Stimulated activated CD4-positive, alpha-beta T cell treated with anti-CD3 and anti-CD28 coated beads, Interleukin-12 subunit alpha, Interleukin-12 subunit beta, amount 100 ng/mL, for 48 hours (primary cell): ENCODE measurements at regions not wholly inside any gene's neighbourhood (a gene's known extent, or its start where the extent isn't known, plus 50 kb on each side); places are given as distances from the start of the nearest gene placed in this dataset.

Experiments used
- DNase-seq, 3 donors: peaks; one replicate each; pipeline ENCODE4 v3.0.0-alpha.2; 2020; ENCODE audit warnings: low read depth in 2 of 3, low spot score in 1 of 3

DNA sequence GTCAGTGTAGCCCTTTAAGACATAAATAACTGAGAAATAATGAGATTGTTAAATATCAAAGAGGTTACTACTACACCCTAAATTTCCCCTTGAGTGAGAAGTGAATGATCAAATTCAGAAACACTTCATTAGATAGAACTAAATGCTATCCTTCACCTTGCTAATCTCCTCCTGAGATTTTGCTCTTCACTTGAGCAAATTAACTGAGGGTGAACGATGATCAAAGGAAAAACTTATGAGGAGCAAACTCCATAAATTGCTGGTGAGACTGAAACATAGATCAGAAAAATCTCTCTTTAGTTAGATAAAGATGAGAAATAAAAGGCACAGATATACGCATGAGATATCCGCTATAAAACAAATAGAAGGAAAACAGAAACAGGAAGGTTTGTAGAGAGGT is 63.1 kb upstream of the TANC1 start:
- no peak for DNase-seq

DNA sequence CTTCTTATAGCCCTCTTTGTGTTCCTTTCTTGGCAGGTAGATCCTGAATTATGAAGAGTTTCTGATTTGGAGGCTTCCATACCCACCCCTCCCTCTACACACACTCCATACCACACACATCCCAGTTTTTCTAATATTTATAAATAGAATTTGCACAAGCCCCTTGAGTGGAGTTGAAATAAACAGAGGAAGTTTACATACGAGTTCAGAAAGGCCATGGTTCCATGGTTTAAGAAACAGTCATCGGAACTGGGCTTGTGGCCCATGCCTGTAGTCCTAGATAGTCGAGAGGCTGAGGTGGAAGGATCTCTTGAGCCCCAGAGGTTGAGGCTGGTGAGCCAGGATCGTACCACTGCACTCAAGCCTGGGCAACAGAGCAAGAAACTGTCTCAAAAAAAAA is 62.7 kb upstream of the TANC1 start:
- DNase-seq, result no peak

DNA sequence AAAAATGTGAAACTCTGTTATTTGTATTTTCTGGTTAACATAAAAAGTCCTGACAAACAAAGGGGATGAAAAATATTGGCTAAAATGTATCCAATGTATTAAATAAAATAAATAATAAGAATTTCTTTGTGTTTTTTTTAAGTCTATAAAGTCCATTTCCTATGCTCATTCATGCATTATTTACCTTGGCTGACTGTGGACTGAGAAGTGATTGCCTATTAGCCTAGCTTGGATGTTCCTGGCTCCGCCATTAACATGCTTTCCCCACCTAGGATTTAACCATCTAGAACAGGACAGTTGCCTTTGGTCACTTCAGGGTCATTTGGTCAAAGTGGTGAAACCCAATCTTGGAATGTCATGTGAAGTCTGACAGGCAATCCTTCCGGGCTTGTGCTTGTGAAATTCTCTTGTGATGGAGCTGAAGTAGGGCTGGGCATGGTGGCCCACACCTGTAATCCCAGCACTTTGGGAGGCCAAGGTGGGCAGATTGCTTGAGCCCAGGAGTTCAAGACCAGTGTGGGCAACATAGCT is 60.4 kb upstream of the TANC1 start:
- DNase-seq, result no peak

DNA sequence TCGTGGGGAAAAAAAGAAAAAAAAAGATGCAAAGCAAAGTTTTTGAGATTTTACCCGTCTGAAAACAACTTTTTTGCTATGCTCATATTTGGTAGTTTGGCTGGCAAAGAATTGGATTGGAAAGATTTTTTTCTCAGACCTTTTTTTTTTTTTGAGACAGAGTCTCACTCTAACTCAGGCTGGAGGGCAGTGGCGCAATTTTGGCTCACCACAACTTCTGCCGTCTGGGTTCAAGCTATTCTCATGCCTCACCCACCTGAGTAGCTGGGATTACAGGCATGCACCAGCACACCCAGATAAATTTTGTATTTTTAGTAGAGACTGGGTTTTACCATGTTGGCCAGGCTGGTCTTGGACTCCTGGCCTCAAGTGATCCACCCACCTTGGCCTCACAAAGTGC is 56.3 kb upstream of the TANC1 start:
- DNase-seq, result no peak

DNA sequence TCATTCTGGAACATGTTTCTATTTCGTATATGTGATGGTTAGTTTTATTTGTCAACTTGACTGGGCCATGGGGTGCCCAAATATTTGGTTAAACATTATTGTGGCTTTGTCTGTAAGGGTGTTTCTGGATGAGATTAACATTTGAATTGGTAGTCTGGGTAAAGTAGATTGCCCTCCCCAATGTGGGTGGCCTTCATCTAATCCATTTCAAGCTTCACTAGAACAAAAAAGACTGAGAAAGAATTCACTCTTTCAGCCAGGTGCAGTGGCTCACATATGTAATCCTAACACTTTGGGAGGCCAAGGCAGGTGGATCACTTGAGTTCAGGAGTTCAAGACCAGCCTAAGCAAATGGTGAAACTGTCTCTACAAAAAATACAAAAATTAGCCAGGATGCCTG is 55.7 kb upstream of the TANC1 start:
- no peak for DNase-seq

DNA sequence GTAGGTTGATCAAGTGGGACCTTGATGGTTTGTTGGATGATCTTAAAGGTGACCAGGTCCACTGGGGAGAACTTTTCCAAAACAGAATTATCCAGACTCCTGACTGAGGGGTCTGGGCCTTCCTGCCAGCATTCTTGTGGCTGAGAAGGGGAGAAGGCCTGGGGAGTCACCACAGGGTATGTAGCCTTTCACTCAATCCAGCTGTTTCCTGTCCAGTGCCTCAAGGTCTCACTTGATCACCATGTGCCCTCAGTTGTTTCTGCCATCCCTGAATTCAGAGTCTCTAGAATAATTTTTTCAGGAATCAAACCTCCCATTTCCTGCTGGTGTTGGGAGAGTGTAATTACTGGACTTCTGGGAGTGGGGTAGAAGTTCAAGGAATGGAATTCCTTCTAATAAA is 54.4 kb upstream of the TANC1 start:
- DNase-seq, result no peak

DNA sequence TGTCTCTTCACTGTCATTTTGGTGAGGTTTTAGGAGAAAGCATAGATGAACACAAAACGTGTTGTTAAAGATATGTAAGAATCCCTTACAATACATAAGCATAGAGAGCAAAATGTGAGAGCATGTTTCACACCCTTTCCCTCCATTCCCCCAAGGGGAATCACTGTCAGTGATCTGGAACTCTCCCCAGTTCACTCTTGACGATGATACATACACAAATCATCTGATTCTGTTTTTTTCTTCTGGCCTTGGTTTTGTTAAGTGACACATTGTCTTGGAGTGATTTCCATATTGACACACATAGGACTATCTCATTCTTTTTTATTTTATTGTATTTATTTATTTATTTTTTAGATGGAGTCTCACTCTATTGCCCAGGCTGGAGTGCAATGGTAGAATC is 53.7 kb upstream of the TANC1 start:
- DNase-seq, result no peak

DNA sequence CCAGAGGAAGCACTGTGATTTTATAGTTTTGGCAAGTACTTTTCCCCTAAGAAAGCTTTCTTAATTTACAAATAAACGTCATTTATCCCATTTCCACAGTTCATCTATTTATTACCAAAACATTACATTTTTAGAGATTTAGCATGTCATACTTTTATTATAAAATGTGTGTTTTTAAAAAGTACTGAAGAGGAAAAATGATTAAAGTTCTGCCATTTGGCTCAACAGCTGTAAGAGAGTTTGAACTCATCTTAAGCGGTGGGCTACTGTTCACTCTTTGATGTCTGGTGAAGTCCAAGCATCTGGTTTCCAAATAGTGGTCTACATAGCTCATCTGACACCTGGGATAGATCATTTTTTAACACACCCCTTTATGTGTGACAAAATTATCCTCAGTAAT is 51.3 kb upstream of the TANC1 start:
- no peak for DNase-seq

DNA sequence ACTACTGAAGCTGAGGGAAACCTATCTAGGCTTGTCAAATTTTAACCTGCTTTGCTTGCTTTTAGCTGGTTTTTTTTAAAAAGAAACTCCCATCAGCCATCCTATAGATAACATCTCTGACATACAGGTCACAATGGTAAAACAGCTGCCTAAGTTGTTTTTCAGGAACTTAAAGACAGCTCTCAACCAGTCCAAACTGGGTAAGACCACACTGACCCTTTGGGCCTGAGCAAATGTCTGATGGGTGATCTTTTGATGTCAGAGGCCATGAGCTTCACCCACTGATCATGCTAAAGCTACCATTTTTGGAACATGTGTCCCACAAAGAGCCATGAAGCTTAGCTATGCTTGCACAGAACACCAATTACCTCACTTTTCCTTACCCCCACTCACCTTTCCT is 50.0 kb upstream of the TANC1 start:
- no peak for DNase-seq
